Uterus (tissue), 3 donors: ENCODE measurements at regions not wholly inside any gene's neighbourhood (a gene's known extent, or its start where the extent isn't known, plus 50 kb on each side); places are given as distances from the start of the nearest gene placed in this dataset.

Source experiments
- DNase-seq, 2 donors: peaks; one replicate each; pipeline ENCODE4 v3.0.0-alpha.2; 2019 to 2020
- H3K27ac ChIP-seq, 2 donors: fragments of 200-600 bp; sonication (generic); 1 replicate in 1 of 2; 2 replicates in 1 of 2; pipeline ENCODE4 v1.5.1; 2016 to 2018
- H3K27me3 ChIP-seq, 2 donors: fragments of 200-600 bp; sonication (generic); one replicate each; pipeline ENCODE4 v1.5.1; 2018 to 2019; ENCODE audit warnings: control low read depth in 1 of 2
- H3K36me3 ChIP-seq, 2 donors: fragments of 200-600 bp; sonication (generic); one replicate each; pipeline ENCODE4 v1.5.1; 2019; ENCODE audit warnings: control low read depth in 1 of 2
- H3K4me1 ChIP-seq, 2 donors: fragments of 200-600 bp; sonication (generic); one replicate each; pipeline ENCODE4 v1.5.1; 2018 to 2019; ENCODE audit warnings: control low read depth in 1 of 2
- H3K4me3 ChIP-seq, 2 donors: fragments of 200-600 bp; sonication (generic); 1 replicate in 1 of 2; 2 replicates in 1 of 2; pipeline ENCODE4 v1.5.1; 2018 to 2019; ENCODE audit warnings: mild to moderate bottlenecking in 1 of 2
- H3K9me3 ChIP-seq, 2 donors: fragments of 200-600 bp; sonication (generic); one replicate each; pipeline ENCODE4 v1.5.1; 2019; ENCODE audit warnings: control low read depth in 1 of 2
- POLR2A ChIP-seq, 2 donors: fragments of 450-650 bp; IDR thresholded peaks; one replicate each; pipeline ENCODE4 v1.6.1; 2016; ENCODE audit warnings: antibody characterized with exemption in 2 of 2, mild to moderate bottlenecking in 1 of 2, moderate library complexity in 1 of 2
- intact Hi-C: fragments of 100-400 bp; cut with DNase I; formaldehyde crosslinking; loops from one replicate; pipeline ENCODE4 v1.15.1; 2023; ENCODE audit warnings: low total_unique reads
- TF ChIP-seq, protein P1 (sequence below), 4 experiments: fragments of 200-600 bp in 2 of 4; fragments of 450-650 bp in 2 of 4; sonication (generic) in 2 of 4; IDR thresholded peaks; one replicate each; pipeline ENCODE4 v1.5.1; 2016 to 2019; ENCODE audit warnings: antibody characterized with exemption in 4 of 4, mild to moderate bottlenecking in 2 of 4, moderate library complexity in 1 of 4
- donor health status: DM: yes; HTN: yes; CAD: no.

DNA sequence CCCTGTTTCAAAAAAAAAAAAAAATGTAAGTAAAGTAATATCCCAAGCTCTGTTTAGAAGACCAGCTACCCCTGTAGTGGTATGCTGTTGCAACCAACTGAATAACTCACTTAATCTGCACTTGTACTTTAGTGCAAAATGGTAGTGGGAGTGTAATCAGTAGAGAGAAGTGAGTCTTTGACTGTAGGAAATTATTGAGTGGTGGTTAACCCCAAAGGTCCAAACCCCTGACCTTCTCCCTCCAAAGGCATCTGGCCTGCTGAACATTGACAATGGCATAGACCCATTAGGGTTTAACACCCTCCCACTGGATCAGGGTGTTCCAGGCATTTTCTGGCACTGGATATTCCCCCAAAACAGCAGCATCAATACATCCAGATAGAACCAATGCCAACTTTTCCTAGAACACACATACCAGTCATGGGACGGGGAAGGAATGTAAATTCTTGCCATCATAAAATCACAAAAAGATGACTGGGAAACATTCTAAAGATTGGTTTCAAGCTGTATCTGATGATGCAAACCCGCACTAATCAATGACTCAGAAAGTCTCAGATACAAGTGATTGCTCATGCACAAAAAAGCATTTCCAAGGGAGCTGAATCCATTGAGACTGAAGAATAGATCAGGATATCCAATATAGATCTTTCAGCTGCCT, 110.3 kb downstream of the MRPL39 start:
- DNase-seq, result no peak
- no peaks in the 10 kb centered on the region for H3K9me3 ChIP-seq
- H3K27ac ChIP-seq, result no peak overlapping the region
- H3K27me3 ChIP-seq, result no peaks in the 10 kb centered on the region
- no peaks in the 10 kb centered on the region for H3K36me3 ChIP-seq
- no peak overlapping the region for H3K4me3 ChIP-seq
- TF ChIP-seq, protein P1, sequence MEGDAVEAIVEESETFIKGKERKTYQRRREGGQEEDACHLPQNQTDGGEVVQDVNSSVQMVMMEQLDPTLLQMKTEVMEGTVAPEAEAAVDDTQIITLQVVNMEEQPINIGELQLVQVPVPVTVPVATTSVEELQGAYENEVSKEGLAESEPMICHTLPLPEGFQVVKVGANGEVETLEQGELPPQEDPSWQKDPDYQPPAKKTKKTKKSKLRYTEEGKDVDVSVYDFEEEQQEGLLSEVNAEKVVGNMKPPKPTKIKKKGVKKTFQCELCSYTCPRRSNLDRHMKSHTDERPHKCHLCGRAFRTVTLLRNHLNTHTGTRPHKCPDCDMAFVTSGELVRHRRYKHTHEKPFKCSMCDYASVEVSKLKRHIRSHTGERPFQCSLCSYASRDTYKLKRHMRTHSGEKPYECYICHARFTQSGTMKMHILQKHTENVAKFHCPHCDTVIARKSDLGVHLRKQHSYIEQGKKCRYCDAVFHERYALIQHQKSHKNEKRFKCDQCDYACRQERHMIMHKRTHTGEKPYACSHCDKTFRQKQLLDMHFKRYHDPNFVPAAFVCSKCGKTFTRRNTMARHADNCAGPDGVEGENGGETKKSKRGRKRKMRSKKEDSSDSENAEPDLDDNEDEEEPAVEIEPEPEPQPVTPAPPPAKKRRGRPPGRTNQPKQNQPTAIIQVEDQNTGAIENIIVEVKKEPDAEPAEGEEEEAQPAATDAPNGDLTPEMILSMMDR (IDR thresholded peaks at IDR 0.05), result no peak
- TF ChIP-seq POLR2A (IDR thresholded peaks at IDR 0.05), result no peak
- intact Hi-C loops, result no loop called here
- no peaks in the 10 kb centered on the region for H3K4me1 ChIP-seq

DNA sequence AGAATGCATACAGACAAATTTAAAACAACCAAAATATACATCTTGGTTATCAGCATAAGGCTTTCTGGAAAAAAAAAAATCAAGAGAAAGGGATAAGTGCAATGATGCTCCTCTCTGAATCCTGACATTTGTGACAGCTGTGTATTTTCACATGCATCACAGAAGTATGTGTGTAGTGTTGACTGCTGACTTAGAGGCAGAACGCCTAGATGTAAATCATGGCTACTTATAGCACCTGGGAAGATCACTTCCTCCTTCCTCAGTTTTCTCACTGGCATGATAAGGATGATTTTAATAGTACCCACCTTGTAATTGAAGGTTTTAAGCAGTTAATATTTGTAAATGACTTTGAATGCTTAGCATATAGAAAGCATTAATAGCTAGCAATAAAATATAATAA, 112.5 kb downstream of the MRPL39 start:
- H3K36me3 ChIP-seq, result no peaks in the 10 kb centered on the region
- no peak overlapping the region for H3K27ac ChIP-seq
- H3K4me1 ChIP-seq, result no peaks in the 10 kb centered on the region
- H3K9me3 ChIP-seq, result no peaks in the 10 kb centered on the region
- TF ChIP-seq POLR2A (IDR thresholded peaks at IDR 0.05), result no peak
- H3K27me3 ChIP-seq, result no peaks in the 10 kb centered on the region
- H3K4me3 ChIP-seq, result no peak overlapping the region
- no peak for DNase-seq
- intact Hi-C loops, result no loop called here

DNA sequence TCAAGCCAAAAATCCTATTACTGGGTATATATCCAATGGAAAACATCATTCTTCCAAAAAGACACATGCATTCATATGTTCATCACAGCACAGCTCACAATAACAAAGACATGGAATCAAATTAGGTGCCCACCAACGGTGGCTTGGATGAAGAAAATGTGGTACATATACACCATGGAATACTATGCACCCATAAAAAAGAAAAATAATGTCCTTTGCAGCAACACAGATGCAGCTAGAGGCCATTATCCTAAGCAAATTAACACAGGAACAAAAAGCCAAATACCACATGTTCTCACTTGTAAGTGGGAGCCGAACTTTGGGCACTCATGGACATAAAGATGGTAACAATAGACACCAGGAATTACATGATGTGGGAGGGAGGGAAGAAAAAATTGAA, 113.6 kb downstream of the MRPL39 start:
- TF ChIP-seq, protein P1 (IDR thresholded peaks at IDR 0.05), result no peak
- TF ChIP-seq POLR2A (IDR thresholded peaks at IDR 0.05), result no peak
- no peaks in the 10 kb centered on the region for H3K36me3 ChIP-seq
- DNase-seq, result no peak
- H3K4me3 ChIP-seq, result no peak overlapping the region
- intact Hi-C loops, result no loop called here
- H3K27ac ChIP-seq, result no peak overlapping the region
- H3K4me1 ChIP-seq, result no peaks in the 10 kb centered on the region
- no peaks in the 10 kb centered on the region for H3K27me3 ChIP-seq
- no peaks in the 10 kb centered on the region for H3K9me3 ChIP-seq

DNA sequence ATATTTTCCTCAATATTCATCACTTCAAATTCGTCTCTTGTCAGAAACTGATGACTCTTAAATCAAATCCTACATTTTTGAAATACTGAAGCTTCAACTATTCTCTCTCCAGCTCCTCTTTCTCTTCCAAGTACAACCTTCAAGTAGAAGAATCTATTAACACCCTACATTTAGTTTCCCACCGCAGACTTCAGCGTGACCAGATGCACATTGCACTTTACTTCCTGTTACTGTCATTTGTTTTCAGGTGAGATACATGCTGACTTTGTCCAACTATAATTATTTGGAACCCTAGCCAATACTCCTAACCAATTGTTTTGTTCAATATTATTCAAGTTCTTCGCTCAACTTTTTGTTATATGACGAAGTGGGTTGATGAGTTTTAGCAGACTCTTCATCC, 116.0 kb downstream of the MRPL39 start:
- H3K4me1 ChIP-seq, result no peaks in the 10 kb centered on the region
- intact Hi-C loops, result no loop called here
- TF ChIP-seq, protein P1 (IDR thresholded peaks at IDR 0.05), result no peak
- no peak for TF ChIP-seq POLR2A (IDR thresholded peaks at IDR 0.05)
- H3K27me3 ChIP-seq, result no peaks in the 10 kb centered on the region
- no peaks in the 10 kb centered on the region for H3K9me3 ChIP-seq
- H3K36me3 ChIP-seq, result no peaks in the 10 kb centered on the region
- H3K4me3 ChIP-seq, result no peak overlapping the region
- H3K27ac ChIP-seq, result no peak overlapping the region
- no peak for DNase-seq

DNA sequence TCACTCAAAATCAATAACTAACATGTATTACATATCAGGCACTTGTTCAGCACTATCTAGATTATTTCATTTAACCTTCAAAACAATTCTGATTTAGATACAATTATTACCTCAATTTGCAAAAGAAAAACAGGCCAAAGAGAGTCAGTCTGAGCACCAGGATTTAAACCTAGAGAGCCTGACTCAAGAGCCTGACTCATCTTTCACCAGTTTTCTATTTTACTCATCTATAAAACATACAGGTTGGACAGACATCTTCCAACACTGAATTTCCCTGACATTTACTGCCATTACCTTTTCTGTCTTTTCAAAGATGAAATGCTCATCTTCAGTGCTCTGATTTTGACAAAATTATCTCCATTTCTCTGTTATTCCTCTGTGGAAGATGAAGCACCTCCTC, 116.5 kb downstream of the MRPL39 start:
- no peaks in the 10 kb centered on the region for H3K9me3 ChIP-seq
- H3K4me3 ChIP-seq, result no peak overlapping the region
- DNase-seq, result no peak
- intact Hi-C loops, result no loop called here
- H3K4me1 ChIP-seq, result no peaks in the 10 kb centered on the region
- no peaks in the 10 kb centered on the region for H3K36me3 ChIP-seq
- no peak overlapping the region for H3K27ac ChIP-seq
- no peaks in the 10 kb centered on the region for H3K27me3 ChIP-seq
- TF ChIP-seq, protein P1 (IDR thresholded peaks at IDR 0.05), result no peak
- no peak for TF ChIP-seq POLR2A (IDR thresholded peaks at IDR 0.05)

DNA sequence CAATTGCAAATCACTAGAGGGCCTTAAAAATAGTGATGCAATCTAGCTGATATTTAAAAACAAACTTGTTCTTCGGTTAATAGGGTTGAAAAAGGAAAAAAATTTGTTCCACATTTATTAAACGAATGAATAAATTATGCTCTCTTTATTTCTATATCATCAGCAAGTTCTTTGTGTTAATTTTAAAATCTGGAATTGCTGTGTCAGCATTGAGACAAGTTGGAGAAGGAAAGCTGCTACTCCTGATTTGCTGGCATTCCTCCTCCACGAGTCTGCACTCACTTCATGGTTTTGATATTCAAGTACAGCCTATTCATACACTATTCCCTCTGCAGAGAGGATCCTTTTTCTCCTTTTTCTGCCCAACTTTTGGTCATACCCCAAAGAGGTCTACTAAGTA, 117.6 kb downstream of the MRPL39 start:
- Histone ChIP-seq H3K9me3 (no peaks in the 10 kb centered on the region), H3K4me1 (no peaks in the 10 kb centered on the region), H3K27ac (no peak overlapping the region), H3K27me3 (no peaks in the 10 kb centered on the region), H3K36me3 (no peaks in the 10 kb centered on the region), H3K4me3 (no peak overlapping the region)
- TF ChIP-seq, protein P1 (IDR thresholded peaks at IDR 0.05), result no peak
- TF ChIP-seq POLR2A (IDR thresholded peaks at IDR 0.05), result no peak
- intact Hi-C loops, result no loop called here
- DNase-seq, result no peak
